ENCODE measurements at regions not wholly inside any gene's neighbourhood (a gene's known extent, or its start where the extent isn't known, plus 50 kb on each side); places are given as distances from the start of the nearest gene placed in this dataset.
A peak's percentile ranks its signal among the peaks of the same experiment; 100 is the strongest.

GRCh38 chr3:20696388-20697150 is 510.6 kb upstream of the SGO1 start:
- in situ Hi-C loops (cut with MboI; ENCODE audit: low pct_unique_long_range_greater_than_20kb in 2 of 9, low sequenced_read_pairs in 9 of 9, unreplicated experiment in 9 of 9) = no loop called here
- 10 to 100% (median 67%) methylated on average over 1 to 4 of the region's 4 CpGs; no CpG with 5 or more reads in 1 of the 10 experiments for WGBS, 10 experiments
- Histone ChIP-seq H3K27ac (no peak overlapping the region), H3K4me1 (replicated peaks in 1 of 2) (no peaks in the 10 kb centered on the region), H3K4me3 (no peak overlapping the region)
- ATAC-seq (replicated peaks in 6 of 8) = peak in 2 of 8 experiments; percentile 29 to 85

GRCh38 chr3:20692675-20693074 is 506.7 kb upstream of the SGO1 start:
- H3K4me3 ChIP-seq = no peak overlapping the region
- H3K27ac ChIP-seq = no peak overlapping the region
- 19 to 90% (median 69%) methylated on average over 1 to 2 of the region's 2 CpGs for WGBS, 10 experiments
- no peaks in the 10 kb centered on the region for H3K4me1 ChIP-seq (replicated peaks in 1 of 2)
- in situ Hi-C loops (cut with MboI; ENCODE audit: low pct_unique_long_range_greater_than_20kb in 2 of 9, low sequenced_read_pairs in 9 of 9, unreplicated experiment in 9 of 9) = no loop called here
- no peak for ATAC-seq (replicated peaks in 6 of 8)

GRCh38 chr3:20683910-20684309 is 497.9 kb upstream of the SGO1 start:
- no peak for ATAC-seq (replicated peaks in 6 of 8)
- 7 to 100% (median 78%) methylated on average over 2 to 3 of the region's 3 CpGs for WGBS, 10 experiments
- Histone ChIP-seq H3K4me1 (replicated peaks in 1 of 2) (no peaks in the 10 kb centered on the region), H3K27ac (no peak overlapping the region), H3K4me3 (no peak overlapping the region)
- in situ Hi-C loops (cut with MboI; ENCODE audit: low pct_unique_long_range_greater_than_20kb in 2 of 9, low sequenced_read_pairs in 9 of 9, unreplicated experiment in 9 of 9) = no loop called here

GRCh38 chr3:20682573-20682972 is 496.6 kb upstream of the SGO1 start:
- Histone ChIP-seq H3K4me3 (no peak overlapping the region), H3K27ac (no peak overlapping the region), H3K4me1 (replicated peaks in 1 of 2) (no peaks in the 10 kb centered on the region)
- ATAC-seq (replicated peaks in 6 of 8) = peak in 1 of 8 experiments; percentile 27
- WGBS, 10 experiments = 37 to 100% (median 81%) methylated on average over 1 to 5 of the region's 5 CpGs
- in situ Hi-C loops (cut with MboI; ENCODE audit: low pct_unique_long_range_greater_than_20kb in 2 of 9, low sequenced_read_pairs in 9 of 9, unreplicated experiment in 9 of 9) = no loop called here

- WGBS, 10 experiments = 50 to 100% (median 92%) methylated on average over 1 of the region's 1 CpG; no CpG with 5 or more reads in 1 of the 10 experiments
Observed at GRCh38 chr3:20680990-20681628, 495.1 kb upstream of the SGO1 start.

GRCh38 chr3:20673866-20674265 is 487.9 kb upstream of the SGO1 start:
- in situ Hi-C loops (cut with MboI; ENCODE audit: low pct_unique_long_range_greater_than_20kb in 2 of 9, low sequenced_read_pairs in 9 of 9, unreplicated experiment in 9 of 9) = no loop called here
- Histone ChIP-seq H3K4me1 (replicated peaks in 1 of 2) (no peaks in the 10 kb centered on the region), H3K4me3 (no peak overlapping the region), H3K27ac (no peak overlapping the region)
- no peak for ATAC-seq (replicated peaks in 6 of 8)
- WGBS, 10 experiments = 75 to 100% (median 100%) methylated on average over 1 of the region's 1 CpG; no CpG with 5 or more reads in 2 of the 10 experiments

More at GRCh38 chr3:20680990-20681628, 495.1 kb upstream of the SGO1 start:
- no peak for ATAC-seq (replicated peaks in 6 of 8)
- H3K27ac ChIP-seq = no peak overlapping the region
- H3K4me1 ChIP-seq (replicated peaks in 1 of 2) = no peaks in the 10 kb centered on the region
- in situ Hi-C loops (cut with MboI; ENCODE audit: low pct_unique_long_range_greater_than_20kb in 2 of 9, low sequenced_read_pairs in 9 of 9, unreplicated experiment in 9 of 9) = no loop called here
- no peak overlapping the region for H3K4me3 ChIP-seq

- WGBS, 10 experiments = 6 to 100% (median 83%) methylated on average over 1 to 2 of the region's 2 CpGs; no CpG with 5 or more reads in 5 of the 10 experiments
- H3K4me3 ChIP-seq = no peak overlapping the region
- in situ Hi-C loops (cut with MboI; ENCODE audit: low pct_unique_long_range_greater_than_20kb in 2 of 9, low sequenced_read_pairs in 9 of 9, unreplicated experiment in 9 of 9) = no loop called here
- no peak overlapping the region for H3K27ac ChIP-seq
- ATAC-seq (replicated peaks in 6 of 8) = no peak
- no peaks in the 10 kb centered on the region for H3K4me1 ChIP-seq (replicated peaks in 1 of 2)
Observed at GRCh38 chr3:20669675-20670074, 483.7 kb upstream of the SGO1 start.

GRCh38 chr3:20669184-20669583 is 483.2 kb upstream of the SGO1 start:
- peak in 5 of 8 experiments; percentile 23 to 44 (median 27) for ATAC-seq (replicated peaks in 6 of 8)
- Histone ChIP-seq H3K4me1 (replicated peaks in 1 of 2) (no peaks in the 10 kb centered on the region), H3K4me3 (no peak overlapping the region), H3K27ac (no peak overlapping the region)
- in situ Hi-C loops (cut with MboI; ENCODE audit: low pct_unique_long_range_greater_than_20kb in 2 of 9, low sequenced_read_pairs in 9 of 9, unreplicated experiment in 9 of 9) = no loop called here
- 0 to 87% (median 67%) methylated on average over 1 to 5 of the region's 5 CpGs; no CpG with 5 or more reads in 1 of the 10 experiments for WGBS, 10 experiments

- ATAC-seq (replicated peaks in 6 of 8) = peak in 2 of 8 experiments; percentile 32 to 45
- Histone ChIP-seq H3K4me3 (no peak overlapping the region), H3K27ac (no peak overlapping the region)
Observed at GRCh38 chr3:20668411-20668810, 482.4 kb upstream of the SGO1 start.

GRCh38 chr3:20666091-20666490 is 480.1 kb upstream of the SGO1 start:
- in situ Hi-C loops (cut with MboI; ENCODE audit: low pct_unique_long_range_greater_than_20kb in 2 of 9, low sequenced_read_pairs in 9 of 9, unreplicated experiment in 9 of 9) = no loop called here
- Histone ChIP-seq H3K4me3 (no peak overlapping the region), H3K27ac (no peak overlapping the region), H3K4me1 (replicated peaks in 1 of 2) (no peaks in the 10 kb centered on the region)
- 63 to 100% (median 89%) methylated on average over 1 to 2 of the region's 2 CpGs for WGBS, 10 experiments
- no peak for ATAC-seq (replicated peaks in 6 of 8)

More at GRCh38 chr3:20668411-20668810, 482.4 kb upstream of the SGO1 start:
- no peaks in the 10 kb centered on the region for H3K4me1 ChIP-seq (replicated peaks in 1 of 2)
- in situ Hi-C loops (cut with MboI; ENCODE audit: low pct_unique_long_range_greater_than_20kb in 2 of 9, low sequenced_read_pairs in 9 of 9, unreplicated experiment in 9 of 9) = no loop called here
- WGBS, 10 experiments = 64 to 100% (median 90%) methylated on average over 1 to 3 of the region's 3 CpGs; no CpG with 5 or more reads in 3 of the 10 experiments

- WGBS, 10 experiments = 40 to 100% (median 46%) methylated on average over 1 of the region's 1 CpG
- ATAC-seq (replicated peaks in 6 of 8) = no peak
- in situ Hi-C loops (cut with MboI; ENCODE audit: low pct_unique_long_range_greater_than_20kb in 2 of 9, low sequenced_read_pairs in 9 of 9, unreplicated experiment in 9 of 9) = no loop called here
- Histone ChIP-seq H3K27ac (no peak overlapping the region), H3K4me3 (no peak overlapping the region), H3K4me1 (replicated peaks in 1 of 2) (no peaks in the 10 kb centered on the region)
Observed at GRCh38 chr3:20658491-20658890, 472.5 kb upstream of the SGO1 start.

- WGBS, 10 experiments = 76 to 100% (median 85%) methylated on average over 2 to 4 of the region's 4 CpGs
- Histone ChIP-seq H3K27ac (no peak overlapping the region), H3K4me3 (no peak overlapping the region), H3K4me1 (replicated peaks in 1 of 2) (no peaks in the 10 kb centered on the region)
- in situ Hi-C loops (cut with MboI; ENCODE audit: low pct_unique_long_range_greater_than_20kb in 2 of 9, low sequenced_read_pairs in 9 of 9, unreplicated experiment in 9 of 9) = no loop called here
- ATAC-seq (replicated peaks in 6 of 8) = no peak
Observed at GRCh38 chr3:20657560-20657959, 471.6 kb upstream of the SGO1 start.

GRCh38 chr3:20652231-20652986 is 466.4 kb upstream of the SGO1 start:
- ATAC-seq (replicated peaks in 6 of 8) = peak in 2 of 8 experiments; percentile 83 to 86
- WGBS, 10 experiments = 10 to 100% (median 81%) methylated on average over 1 to 4 of the region's 4 CpGs
- in situ Hi-C loops (cut with MboI; ENCODE audit: low pct_unique_long_range_greater_than_20kb in 2 of 9, low sequenced_read_pairs in 9 of 9, unreplicated experiment in 9 of 9) = no loop called here

More at GRCh38 chr3:20652231-20652986, 466.4 kb upstream of the SGO1 start:
- H3K4me1 ChIP-seq (replicated peaks in 1 of 2) = no peaks in the 10 kb centered on the region
- H3K27ac ChIP-seq = no peak overlapping the region
- H3K4me3 ChIP-seq = no peak overlapping the region

Measured in motor neuron (in vitro differentiated cells).